Embryonic facial prominence (tissue), 1 donor: ENCODE measurements at regions not wholly inside any gene's neighbourhood (a gene's known extent, or its start where the extent isn't known, plus 50 kb on each side); places are given as distances from the start of the nearest gene placed in this dataset.

Experiments used
- DNase-seq: peaks from one replicate; pipeline ENCODE4 v3.0.0-alpha.2; 2016; ENCODE audit errors: extremely low spot score

DNA sequence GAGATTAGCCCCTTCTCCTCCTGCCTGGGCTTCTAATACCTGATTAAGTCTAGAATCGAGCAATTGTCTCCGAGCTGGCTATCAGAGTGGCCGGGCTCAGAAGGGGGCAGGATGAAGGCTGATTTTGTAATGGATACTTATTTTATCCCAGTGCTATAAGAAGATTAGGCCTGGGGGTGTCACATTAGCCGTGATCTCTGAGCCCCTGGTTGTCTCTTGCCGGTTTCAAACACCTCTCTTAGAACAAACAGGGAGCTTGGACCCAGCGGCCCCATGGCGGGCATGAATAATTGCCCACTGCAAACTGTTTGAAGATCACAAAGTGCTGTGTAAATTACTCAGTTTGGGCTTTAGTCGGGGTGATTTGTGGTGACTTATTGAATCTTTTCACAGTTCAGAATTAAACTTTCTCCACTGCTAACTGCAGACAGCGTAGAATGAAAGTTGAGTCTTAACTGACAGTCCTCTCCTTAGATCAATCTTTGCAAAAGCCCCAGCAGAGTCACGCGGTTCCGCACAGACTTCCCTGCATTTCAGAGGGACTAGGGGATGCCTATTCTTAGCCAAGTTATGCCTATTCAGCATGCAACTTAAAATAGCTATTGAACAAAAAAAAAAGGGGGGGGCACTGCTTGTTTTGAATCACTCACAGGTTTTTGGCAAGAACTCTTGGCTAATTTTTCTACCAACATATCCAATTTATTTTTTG lies 200.6 kb upstream of the IRX1 start:
- DNase-seq: no peak

DNA sequence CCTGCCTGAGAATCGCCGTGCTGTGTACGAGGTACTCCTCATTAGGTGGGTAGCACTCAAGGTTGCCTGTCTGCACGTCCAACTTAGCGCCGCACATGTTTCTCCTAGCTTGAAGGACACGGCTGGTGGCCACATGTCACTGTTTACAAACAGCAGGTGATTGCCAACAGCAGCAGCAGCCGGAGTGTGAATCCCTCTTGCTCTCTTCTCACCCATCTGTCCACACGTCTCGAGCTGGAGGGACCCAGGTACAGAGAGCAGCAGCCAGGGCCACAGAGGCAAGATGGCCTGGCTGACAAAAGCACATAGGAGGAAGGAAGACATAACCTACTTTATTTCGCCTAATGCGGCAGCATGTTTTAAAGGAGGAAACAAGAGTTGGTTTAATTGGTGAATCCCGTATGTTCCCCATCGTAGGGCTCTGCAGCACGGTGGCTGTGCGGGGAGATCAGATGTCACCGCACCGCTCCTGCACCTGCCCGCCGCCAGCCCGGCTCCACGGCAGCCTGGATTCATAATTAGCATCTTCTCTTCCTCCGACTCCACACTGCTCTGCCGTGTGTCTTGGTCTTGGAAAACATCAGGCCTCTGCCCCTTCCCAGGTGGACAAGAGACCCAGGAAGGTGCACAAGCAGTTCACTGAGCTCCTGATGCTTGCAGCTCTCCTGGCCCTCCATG lies 201.6 kb upstream of the IRX1 start:
- DNase-seq: no peak

DNA sequence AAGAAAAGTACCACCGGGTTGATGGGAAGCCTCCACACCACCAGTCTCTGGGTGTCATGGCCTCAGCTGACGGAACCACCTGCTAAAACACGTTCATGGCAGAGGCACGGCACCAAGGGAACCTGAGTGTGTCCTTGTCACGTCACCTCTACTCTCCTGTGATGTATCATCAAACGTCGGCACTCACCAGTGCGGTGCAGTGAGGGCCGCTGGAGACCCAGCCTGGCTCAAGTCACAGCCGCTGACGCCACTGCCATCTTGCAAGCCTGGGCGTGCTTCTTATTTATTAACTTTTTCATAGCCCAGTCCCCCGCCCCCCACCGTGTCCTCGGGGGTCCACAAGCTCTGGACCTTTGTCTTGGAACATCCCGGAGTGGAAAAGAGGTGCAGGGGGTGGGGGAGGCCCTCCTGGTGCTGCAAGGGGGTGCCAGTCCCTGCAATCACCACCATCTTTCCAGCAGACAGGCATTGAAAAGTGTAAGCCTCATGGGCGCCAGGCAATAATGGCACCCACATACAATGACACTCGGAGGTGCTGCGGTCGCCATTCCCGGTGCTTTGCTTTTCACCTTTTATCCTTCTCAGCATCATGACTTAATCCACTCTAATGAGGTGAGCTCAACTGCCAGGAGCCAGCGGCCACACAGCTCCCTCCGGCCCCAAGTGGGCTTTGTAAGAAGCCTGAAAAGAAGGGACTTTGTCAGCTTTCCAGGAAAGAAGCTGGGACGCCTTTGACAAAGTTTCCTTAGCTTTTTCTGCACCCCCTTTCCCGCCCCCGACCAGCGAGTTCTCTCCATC lies 202.3 kb upstream of the IRX1 start:
- no peak for DNase-seq

DNA sequence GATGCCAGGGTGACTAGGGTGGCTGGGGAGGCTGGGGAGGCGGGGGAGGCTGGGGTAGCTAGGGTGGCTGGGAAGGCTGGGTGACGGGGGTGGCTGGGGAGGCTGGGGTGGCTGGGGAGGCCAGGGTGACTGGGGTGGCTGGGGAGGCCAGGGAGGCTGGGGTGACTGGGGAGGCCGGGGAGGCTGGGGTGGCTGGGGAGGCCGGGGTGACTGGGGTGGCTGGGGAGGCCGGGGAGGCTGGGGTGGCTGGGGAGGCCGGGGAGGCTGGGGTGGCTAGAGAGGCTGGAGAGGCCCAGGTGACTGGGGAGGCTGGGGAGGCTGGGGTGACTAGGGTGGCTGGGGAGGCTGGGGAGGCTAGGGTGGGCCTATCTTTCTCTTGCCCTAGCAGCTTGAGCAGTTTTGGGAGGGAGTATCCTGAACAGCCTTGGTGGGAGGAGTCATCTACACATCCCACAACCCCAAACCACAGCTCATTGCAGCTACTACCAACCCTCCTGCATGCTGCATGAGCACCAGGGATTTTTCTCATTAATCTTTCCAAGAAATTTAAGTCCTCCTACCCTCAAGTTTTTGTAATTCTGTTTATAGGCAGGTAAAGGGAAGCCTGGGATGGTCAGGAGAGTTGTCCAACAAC lies 203.2 kb upstream of the IRX1 start:
- no peak for DNase-seq

DNA sequence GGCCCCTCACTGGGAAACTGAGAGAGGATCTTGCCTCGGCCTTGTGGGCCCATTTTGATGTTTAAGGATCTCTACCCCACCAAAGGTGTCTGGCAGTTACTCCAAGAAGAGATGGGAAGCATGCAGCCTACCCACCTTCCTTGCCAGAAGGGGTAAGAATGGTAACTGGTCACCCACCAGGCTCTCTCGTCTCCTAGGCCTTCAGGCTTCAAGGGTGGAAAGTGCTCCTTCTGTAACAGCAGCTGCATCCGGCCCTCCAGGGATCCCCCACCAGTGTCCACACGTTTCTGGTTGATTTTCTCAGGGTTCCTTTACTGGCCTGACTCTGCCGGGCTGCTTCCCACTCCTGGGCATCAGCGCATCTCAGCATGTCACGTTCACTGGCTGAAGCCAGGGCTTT lies 204.4 kb upstream of the IRX1 start:
- no peak for DNase-seq

DNA sequence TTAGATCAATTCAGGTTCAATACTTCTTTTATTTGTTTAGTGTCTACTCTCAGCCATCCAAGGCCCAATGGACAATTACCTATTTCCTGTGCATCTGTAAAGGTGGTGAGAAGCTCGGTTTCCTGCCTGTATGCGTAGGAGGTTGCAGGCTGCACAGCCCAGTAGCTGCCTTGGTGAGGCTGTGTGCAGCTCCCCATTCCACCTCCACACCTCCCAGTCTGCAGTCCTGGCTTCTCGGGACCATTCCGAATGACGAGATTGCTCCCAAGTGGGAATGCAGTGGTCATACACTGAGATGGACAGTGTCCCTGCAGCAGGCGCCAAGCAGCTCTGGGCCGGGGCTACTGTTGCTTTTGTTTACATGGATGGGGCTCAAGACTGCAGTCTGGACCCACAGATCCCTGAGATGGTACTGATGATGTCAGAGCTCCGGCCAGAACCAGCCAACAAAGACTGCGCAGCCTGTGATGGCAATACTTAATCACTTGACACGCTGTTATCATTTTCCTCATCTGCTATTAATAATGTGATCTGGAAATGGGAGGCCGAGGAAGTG lies 206.1 kb upstream of the IRX1 start:
- no peak for DNase-seq

DNA sequence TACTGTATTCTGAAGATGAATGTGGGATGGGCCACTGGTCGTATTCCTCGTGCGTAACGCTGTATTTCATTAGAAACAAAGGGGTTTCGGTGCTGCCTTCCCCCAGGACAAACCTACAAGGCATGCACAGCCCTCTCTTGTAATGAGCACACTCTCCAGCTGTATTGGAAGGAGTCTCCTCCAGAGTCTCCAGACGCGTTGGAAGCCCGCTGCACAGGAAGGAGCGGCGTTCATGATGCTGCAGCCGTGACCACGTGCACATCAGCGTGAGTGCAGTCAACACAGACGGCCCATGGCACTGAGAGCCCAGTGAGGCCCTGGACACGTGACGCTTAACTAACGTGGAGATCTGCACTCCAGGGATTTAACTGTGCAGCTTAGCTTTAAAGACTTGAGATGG lies 209.0 kb upstream of the IRX1 start:
- no peak for DNase-seq

DNA sequence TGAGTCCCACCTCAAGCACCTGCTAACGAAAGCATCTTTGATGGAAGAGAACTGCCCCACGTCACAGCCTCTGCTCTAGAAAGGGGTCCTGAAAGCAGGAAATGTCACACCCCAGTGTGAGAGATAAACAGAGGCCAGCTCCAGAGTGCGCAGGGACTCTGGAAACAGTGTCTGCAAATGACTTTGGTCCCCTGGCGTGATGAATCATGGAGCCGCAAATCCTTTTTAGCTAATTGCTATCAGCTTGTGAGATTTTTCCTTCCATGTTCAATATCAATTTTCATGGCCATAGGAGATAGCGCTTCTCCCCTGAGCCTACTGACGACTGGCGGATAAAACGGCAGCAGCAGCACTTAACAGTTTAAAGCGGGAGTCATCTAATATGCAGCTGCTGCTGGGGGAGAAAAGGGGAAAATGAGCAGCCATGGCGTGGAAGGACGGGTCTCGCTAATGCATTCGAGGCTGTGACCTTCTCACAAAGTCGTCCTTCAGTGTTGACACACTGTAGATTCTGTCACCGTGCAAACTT lies 209.6 kb upstream of the IRX1 start:
- no peak for DNase-seq

DNA sequence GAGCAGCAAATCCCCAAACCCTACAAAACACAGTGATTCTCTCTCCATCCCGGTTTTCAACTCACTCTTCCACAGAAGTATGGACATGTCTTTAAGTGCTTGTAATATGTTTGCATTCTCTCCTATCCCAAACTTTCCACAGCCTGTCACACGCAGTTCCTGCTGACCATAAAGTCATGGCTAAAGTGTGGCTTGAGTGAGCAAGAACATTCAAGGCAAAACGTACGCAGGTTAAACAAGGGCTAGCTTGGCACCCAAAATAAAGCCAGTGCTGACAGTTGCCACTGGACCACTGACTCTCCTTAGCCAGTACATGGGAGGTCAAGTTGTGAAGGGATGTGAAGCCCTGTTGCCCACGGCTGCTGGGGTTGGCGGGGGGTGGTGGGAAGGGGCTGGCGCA lies 211.1 kb upstream of the IRX1 start:
- DNase-seq: no peak

DNA sequence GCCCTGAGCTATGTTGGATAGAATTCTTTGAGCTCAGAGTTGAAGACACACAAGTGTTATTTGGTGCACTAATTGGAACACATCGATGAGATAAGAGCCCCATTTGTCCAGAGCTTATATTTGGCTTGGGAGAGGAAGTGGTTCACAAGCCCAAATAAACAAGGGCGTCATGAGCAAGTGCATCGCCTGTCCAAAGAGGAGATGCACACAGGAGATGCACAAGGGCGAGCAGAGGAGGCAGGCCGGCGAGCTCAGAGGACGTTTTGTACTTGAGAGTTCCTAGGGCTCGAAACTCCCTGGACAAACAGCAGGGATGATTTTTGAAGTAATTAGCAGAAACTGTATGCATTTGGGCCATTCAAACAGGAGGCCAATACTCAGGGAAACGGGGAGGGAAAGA lies 212.8 kb upstream of the IRX1 start:
- DNase-seq: no peak

DNA sequence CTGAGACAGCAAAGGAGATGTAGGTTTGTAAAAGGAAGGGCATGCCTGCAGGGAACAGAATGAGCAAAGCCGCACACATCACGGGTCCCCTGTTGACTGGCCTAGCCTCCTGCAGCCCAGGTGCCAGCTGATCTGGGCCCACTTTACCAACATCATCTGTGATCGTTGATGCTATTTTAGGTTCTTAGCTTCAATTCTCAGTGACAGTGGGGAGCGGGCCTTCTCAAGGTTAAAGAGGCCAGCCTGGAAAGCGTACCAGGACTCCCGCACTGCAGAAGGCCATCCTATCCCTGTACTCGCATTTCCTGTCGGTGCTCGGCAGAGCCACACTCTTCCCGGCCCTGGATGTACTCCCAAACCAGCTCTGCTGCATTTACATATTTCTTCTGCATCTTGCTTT lies 213.5 kb upstream of the IRX1 start:
- no peak for DNase-seq

DNA sequence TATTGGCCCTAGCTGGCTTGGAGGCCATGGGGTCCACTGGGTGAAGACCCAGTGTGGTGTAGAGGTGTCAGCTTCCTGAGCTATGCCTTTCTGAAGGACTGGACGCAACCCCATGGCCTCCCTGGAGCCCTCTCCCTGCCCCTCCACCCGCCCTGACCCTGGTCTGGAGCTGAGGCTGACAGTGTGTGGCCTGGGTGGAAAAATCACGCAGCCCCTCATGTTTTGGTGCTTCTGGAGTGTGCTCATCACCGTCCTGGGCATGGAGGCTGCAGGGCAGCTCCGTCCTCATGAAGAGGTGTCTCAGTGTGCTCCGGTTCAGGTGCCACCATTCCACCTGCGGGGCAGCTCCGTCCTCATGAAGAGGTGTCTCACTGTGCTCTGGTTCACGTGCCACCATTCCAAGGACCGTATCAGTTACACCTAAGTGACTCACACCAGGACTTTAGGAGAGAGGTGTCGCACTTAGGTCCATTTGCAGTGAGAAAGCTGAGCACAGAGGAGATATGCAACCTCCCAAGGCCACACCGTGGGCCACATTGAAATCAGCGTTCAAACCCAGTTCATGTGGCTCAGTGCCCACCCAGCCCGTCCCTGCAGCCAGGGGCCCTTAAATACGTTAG lies 214.3 kb upstream of the IRX1 start:
- no peak for DNase-seq

DNA sequence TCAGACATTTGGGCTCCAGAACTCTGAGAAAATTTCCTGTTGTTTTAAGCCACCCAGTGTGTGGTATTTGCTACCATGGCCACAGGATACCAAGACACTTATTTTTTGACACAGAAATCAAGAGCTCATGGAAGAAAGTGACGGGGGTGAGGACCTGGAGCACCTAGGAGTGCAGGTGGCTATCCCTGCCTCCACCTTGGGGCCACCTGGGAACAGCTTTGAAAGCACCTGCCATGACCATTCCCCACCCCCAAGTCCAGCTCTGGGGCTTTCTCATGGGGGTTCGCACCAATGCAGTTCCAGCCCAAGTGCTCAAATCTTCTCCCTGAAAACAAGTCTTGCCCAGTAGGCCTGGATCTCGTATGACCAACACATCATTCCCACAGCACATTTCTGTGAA lies 214.9 kb upstream of the IRX1 start:
- DNase-seq: no peak

DNA sequence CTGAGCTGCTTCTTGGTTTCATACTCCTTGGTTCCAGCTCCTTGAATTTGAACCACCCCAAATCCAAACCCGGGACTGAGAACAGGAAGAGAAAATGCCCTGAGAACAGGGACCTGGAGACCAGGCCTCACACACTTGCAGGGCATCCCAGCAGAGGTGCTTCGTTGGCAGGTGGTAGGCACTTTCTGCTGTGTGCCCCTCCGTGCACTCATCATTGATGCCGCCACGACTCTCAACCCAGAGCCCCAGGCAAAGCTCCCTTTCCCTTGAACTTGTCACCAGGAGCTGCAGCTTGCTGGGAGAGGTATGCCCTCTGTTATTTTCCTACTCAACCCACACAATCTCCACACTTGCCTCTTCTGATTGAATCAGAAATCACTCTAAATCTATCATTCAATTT lies 217.8 kb upstream of the IRX1 start:
- DNase-seq: no peak

DNA sequence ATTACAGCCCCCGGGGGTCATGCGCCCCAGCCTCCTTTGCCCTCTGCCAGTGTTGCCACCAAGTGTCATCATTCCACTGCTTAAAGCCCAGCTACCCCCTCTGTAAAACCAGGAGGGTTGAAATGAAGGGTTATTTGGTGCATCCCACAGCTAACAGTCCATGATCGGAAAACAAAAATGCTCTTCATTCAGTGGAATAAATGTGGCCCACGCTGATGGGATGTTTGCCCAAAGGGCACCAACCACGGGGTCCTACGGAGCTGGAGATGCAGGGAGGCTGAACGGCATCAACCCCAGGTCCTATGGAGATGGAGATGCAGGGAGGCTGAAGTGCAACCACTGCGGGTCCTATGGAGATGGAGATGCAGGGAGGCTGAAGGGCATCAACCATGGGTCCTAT lies 218.5 kb upstream of the IRX1 start:
- DNase-seq: no peak

DNA sequence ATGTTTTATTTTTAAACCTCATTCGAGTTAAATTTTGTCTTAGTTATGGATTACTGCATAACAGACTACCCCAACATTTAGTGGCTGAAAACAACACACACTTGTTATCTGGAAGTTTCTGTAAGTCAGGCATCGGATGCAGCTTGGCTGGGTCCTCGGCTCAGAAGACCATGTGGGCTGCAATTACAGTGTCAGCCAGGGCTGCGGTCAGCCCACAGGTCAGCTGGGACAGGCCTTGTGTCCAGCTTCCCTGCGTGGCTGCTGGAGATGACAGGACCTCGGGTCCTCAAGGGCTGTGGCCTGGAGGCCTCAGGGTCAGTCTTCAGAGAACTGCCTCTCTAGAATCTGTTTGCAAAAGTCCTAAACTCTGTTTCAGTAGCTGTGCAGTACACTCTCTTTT lies 219.0 kb upstream of the IRX1 start:
- DNase-seq: no peak

DNA sequence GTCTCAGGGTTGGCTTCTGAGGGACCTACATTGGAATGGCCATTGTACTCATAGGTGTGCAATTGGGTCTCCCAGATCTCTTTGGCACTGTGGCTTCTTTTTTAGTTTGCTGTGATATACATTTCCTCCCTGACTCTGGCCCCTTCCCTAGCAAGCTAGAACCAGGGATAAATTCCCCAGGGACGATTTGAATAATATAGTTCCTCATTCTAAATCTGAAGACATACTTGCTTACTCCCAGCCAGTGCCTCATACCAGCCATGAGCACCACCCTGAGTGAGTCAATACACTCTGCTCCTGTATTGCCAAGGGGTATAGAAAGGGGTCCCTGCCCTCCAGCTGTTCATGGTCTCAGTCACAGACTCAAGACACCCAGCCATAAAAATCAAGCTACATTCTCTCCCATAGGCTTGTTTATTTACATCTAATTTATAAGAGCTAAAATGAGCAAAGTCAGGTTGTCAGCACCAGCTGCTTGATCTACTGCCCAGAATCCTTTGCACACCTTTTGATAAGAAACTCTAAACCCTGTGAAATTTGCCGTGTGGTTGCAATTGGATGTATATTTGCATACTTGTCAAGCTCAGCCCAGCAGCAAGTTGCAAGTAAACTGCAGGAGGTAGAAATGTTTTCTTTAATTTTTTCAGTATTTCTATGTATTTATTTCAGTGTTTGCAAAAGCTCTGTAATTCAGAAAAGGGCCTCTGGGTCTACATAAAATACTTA lies 219.9 kb upstream of the IRX1 start:
- DNase-seq: no peak

DNA sequence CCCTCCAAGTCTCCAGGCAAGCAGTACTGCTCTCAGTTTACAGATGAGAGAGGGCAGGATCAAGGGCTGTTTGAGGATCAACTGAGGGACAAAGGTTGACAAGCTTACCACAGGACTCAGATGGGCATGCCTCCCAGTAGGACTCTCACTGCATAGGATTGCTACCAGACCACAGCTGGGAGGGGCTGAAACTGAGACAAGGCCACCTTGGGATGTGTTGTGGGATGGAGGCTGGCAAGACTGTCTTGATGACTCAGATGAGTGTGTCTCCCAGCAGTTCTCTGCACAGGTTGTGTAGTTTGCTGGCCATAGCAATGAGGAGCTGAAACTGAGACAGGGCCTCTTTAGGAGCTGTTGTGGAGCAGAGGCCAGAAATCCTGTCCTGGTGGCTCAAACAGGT lies 222.2 kb upstream of the IRX1 start:
- no peak for DNase-seq

DNA sequence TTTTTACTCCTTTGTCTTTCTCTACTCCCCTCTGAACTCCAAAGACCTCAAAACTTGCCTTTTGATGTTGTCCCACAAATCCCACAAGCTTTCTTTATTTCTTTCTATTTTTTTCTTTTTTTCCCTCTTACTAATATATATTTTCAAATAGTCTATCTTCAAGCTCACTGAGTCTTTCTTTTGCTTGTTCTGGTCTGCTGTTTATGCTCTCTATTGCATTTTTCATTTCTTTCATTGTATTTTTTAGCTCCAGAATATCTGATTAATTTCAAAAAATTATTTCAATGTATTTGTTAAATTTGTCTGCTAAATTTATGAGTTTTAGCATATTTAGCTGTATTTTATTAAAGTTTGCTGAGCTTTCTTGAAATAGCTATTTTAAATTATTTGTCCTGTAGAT lies 223.3 kb upstream of the IRX1 start:
- no peak for DNase-seq

DNA sequence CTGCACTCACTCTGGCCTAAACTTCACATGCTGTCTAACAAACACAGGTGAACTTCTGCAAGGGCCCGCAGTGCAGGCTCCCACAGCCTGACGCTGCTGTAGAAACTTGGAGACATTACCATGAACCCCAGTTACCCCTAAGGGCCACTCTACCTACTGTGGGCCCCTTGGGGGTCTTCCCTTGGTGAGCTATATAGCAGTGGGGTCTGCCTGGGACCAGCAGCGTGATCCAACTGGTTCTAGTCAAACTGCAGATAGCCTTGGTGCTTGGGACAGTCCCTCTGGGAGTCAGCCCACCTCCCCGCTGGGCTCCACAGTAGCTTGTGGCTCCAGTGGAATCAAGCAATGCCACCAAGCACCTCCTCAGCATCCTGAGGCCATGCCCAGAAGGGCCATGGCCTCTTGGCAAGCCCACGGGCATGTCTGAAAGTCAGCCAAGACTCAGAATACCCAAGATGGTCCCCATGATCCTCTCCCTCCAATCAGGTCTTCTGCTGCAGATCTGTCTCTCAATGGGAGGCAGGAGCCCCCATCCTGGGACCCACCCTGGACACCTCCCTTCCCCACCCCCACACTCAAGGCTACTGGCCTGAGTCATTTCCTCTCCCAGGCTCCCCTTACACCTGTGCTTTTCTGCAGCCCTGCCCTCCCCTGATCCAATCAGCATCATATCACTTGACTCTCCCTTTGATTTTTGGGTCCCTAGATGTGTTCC lies 230.0 kb upstream of the IRX1 start:
- no peak for DNase-seq
